ENCODE measurements at regions not wholly inside any gene's neighbourhood (a gene's known extent, or its start where the extent isn't known, plus 50 kb on each side); places are given as distances from the start of the nearest gene placed in this dataset.

DNA sequence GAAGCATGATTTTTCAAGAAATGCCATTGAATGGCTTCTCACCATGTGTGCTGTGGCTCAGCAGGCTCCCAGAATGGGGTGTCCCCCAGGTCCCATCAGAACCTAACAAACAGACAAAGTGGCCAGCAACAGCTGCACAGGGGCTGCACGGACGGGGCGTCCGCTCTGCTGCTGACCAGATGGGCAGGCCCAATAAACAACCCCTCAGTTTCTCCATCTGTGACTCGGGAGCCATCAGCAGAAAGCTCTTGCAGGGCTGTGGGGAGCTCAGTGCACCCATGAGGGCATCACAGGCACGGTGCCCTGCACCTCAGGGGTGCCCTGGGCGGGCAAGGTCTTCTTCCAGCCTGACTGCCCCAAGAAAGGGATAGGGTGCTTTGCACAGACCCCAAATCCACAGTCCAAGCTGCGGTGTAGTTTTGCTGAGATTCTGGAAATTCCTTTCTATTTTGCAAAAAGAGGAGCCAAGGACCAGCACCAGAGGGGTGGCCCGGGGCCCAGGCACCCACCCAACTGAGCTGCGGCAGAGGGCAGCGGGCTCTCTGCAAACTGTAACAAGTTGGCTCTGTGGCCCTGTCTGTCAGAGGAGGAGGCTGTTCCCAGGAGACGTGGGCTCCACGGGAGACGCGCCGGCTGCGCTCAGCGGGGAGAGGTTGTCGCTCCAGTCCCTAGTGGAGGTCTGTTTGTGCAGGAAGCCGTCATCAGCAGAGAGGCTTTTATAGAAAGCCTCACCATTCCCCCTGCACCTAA, 138.7 kb upstream of the PPP1R26 start:
- ATAC-seq, result no peak
- DNase-seq, result no peak

DNA sequence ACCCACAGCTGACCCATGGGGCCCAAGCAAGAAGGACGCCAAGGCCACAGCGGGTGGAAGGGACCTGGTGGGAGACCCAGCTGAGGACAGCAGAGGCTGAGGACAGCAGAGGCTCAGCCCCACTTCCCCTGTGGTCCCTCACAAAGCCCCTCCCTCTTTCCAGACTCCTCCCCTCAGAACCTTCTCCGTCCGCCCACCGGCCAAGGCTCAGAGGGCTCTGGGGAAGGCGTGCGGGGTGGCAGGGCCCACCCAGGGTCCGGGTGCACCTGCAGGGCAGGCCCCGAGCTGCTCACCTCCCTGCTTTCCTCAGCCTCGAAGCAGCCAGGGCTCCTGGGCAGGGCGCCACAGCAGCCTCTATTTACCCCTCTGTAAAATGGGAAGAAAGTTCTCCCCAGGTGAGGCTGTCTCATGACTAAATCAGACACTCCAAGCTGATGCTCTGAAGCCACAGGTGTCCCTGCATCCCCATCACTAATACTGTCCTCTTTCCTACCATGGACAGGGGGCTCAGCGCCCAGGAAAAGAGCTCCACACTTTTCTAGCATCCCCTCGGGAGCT, 137.9 kb upstream of the PPP1R26 start:
- ATAC-seq, result no peak
- DNase-seq, result no peak

DNA sequence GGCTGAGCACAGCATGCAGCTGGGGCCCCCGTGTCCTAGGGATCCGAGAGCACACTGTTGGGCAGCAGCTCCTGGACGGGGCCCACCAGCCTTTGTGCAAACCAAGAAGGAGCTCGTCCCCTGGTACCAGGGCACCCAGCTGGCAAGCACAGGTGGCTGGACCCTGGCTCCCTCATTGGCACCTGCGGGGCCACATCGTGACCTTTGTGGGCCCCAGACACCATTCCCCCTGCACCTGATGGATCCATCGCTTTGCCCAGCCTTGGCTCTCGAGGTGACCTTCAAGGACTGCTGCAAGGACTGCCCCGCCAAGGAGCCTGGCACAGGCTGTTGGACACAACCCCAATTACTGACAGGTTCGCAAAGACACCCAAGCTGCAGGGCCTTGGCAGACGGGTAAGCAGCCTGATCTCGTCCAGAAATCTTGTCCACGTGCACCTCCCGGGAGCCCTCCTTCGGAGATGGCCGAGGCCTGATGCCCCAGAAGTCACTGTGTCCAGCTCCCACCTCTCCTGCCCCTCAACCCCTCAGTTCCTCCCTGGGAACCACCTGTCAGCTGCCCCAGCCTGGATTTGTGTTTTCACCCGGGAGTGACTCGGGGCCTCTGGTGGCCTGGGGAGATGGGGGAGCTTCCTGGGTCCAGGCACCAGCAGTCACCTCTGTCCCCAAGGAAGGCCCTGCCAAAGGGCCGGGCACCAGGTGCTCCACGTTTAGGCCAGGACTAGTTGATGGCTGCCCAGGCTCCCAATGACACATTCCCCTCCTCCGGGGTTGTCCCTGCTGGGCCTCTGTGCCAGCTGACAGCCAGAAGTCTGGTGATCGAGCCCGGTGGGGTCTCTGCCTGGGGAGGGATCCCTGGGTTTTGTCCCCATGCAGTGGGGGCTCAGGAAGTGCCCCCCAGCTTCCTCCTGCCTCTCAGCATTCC, 137.1 kb upstream of the PPP1R26 start:
- ATAC-seq (no peak), DNase-seq (no peak)

DNA sequence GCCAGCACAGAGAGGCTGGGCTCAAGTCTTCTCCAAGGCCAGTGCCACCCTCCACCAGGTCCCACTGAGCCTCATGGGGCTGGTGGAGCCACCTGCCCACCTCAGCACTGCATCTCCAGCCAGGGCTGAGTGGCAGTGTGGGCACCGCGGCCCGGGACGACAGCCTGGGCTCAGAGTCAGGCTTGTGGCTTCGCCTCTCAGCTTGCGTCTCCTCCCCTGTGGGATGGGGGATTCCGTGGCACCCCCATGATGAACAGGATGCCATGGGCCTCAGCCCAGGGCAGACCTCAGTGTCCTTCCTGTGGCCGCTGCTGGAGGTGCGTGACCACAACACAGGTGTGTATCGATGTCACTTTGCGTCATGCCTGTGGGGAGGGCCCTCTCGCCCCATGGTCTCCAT, 136.4 kb upstream of the PPP1R26 start:
- ATAC-seq (no peak), DNase-seq (no peak)

DNA sequence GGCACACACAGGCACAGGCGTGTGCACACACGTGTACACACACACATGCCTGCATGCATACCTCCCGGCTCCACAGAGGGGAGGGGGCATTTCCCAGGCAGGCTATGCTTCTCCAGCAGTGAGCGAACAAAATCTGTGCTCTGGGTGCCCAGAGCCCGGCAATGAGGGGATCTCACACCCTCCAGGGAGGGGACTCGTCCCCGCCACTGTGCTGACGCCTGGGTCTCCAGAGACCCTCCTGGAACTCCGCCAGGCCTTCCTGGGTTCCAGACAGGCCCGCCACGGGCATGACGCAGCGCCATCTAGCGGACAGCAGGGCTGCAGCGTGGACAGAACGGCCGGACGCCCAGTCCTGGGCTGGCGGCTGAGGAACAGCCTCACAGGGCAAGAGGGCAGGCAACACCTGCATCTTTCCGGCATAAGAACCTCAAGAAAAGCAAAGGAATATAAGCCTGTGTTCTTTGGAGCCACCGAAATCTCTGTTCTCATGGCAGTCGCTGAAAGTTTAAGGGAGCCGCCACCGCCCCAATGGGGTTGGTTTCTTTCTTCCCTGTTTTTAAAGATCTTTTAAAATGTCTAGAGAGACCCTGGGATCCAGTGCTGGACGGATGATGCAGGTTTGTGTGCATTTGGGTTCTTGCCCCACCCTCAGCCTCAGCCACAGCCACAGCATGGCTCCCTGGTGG, 135.6 kb upstream of the PPP1R26 start:
- DNase-seq (peak; percentile 73), ATAC-seq (peak; percentile 51)

DNA sequence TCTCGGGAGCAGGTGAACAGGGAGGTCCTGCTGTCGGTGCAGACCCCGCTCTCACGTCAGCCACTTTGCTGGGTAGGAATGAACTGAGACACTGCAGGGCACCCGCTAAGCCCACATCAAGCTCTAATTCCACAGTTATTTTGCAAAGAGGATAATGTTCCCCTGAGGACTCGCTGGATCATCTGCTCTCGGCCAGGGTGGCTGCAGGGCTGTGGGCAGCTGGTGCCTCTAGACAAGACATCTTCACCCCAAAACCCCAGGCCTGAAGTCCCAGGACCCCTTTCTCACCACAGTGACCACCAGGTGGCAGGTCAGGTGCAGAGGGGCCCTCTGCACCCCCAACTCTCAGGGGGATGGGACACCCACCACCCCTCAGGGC, 135.1 kb upstream of the PPP1R26 start:
- DNase-seq (no peak), ATAC-seq (no peak)

DNA sequence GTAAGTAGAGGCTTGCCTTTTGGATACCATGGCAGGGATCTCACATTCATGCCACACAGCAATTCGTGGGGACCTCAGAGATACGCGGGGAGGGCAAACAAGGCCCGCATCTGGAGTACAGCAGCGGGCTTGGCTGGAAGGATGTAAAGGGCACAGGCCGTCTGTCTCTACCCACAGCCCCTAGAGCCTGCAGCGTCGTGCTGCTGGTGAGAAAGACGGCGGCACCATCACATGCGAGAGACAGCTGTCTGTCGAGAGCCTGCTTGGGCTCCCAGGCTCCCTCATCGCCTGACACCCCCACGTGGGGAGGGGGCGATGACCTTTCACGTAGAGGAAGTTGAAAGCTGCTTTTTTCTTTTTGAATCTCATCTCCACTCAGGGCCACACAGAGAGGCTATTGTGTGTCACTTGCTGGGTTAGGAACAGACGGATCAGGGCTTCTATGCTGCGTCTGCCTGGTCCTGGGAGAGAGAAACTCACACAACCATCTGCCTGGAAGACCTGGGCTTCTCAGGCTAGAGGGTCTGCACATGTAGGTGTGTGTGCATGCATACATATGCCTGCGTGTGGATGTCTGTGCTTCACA, 134.6 kb upstream of the PPP1R26 start:
- DNase-seq, result no peak
- ATAC-seq, result no peak

DNA sequence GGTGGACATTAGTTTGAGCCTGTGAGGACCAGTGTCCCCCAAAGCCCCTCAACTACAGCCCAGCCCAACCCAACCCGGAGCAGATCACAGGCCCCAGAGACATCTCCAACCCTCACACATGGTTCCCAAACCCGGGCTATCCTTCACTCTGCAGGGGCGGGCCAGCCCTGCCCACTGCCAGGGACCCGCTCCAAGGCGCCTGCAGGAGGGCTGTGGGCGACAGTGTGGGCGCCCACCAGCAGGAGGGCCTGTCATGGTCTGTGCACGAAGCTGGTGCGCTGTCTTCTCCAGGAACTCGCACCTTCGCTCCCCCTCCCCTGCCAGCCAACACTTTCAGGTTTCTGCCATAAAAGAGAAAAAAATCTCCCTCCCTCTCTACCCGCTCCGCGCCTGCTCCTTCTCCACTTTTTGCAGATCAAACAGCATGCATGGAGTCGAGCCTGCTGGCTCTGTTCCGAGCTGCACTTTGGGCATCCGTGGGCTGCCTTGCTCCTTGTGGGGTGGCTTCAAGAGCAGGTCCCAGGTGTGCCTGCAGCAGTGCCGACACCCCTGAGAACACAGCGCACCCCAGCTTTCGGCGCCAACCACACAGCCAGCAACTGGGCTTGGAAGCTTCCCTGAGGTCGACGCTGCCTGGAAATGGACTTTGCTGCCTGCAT, 133.7 kb upstream of the PPP1R26 start:
- DNase-seq (no peak), ATAC-seq (no peak)

DNA sequence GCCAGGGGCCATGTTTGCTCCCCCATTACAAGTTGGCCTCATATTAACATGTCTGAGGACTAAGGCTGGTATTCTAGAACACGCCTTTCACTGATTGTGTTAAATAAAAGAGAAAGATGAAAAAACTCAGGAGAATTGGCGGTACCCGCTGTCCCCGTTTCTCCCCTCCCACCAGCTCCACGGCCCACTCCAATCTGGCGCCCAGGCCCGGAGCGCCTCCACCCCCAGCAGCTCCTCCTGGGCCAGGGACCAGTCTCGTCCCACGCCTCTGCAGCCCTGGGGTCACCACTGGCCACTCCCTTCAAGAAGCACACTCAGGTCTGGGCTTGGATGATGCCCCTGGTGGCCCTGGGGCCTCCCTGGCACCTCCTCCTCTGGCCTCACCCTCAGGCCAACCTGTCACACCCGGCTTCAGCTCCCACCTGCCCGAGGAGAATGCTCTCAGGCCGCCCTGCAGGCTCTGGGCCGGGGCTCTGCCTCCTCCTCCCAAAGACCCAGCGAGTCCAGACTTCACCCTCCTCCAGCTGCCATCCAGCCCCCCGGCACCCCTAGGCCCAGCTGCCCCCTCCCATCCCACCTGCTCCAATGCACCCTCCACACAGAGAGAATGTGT, 133.0 kb upstream of the PPP1R26 start:
- ATAC-seq (no peak), DNase-seq (no peak)

DNA sequence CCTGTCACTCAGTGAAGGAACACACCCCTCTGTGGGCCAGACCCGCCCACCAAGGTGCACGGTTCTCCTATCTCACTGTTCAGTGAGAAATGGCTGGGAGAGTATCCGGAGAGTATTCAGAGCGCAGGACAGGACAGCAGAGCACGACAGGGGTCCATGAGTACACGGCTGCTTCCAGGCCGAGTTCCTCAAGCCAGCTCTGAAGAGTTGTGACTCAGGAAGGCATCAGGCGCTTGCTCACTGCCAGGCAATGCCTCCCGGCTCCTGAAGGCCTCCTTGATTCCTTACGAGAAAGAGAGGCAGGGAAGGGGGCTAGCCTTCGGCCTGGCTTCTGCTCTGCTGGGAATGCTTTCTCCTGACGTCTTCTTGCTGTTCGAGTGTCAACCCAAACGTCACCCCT, 132.1 kb upstream of the PPP1R26 start:
- DNase-seq (no peak), ATAC-seq (no peak)

DNA sequence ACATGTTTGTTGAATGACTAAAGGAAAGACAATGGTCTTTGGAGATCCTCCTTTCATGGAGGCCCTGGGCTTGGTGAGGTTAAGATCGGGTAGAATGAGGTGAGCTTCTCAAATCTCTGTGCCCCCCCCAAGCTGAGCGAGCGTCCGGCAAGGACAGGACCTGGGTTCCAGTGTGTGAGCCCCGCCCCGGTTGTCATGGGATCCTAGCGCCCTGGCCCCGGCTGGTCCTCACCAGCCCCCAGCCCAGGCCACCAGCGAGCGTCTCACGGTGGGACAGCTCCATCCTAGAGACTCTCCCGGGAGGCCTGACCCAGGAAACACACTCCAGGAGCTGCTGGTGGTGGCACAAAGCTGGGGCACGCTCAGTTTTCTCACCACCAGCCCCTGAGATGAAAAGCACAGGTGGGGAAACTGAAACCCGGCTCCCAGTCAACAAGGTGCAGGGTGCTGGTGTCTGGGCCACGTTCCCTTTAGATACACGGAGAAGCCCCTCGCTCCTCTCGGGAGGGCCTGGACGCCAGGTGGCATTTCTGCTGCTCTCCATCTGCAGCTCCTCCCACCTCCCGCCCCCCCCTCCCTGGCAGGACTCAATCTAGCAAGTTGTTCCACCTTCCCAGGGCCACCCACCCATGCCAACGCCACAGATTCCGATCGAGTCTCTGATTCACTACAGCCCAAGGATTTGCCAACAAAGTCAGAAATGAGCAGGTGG, 131.3 kb upstream of the PPP1R26 start:
- no peak for ATAC-seq
- no peak for DNase-seq

DNA sequence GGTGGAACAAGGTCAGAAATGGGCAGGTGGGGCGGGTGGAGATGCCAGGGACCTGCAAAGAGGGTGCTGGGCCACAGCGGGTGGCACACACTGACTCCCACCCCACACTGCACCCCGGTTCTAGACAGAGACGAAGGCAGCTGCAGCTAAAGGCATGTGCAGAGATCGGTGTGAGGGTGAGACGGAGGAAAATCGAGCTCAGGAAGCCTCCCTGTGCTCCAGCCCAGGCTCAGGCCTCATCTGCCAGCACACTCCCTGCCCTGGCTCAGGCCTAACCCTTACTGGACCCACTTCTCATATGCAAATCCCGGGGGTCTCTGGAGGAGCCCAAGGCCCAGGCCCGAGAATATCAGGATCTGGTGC, 130.8 kb upstream of the PPP1R26 start:
- DNase-seq (no peak), ATAC-seq (no peak)

DNA sequence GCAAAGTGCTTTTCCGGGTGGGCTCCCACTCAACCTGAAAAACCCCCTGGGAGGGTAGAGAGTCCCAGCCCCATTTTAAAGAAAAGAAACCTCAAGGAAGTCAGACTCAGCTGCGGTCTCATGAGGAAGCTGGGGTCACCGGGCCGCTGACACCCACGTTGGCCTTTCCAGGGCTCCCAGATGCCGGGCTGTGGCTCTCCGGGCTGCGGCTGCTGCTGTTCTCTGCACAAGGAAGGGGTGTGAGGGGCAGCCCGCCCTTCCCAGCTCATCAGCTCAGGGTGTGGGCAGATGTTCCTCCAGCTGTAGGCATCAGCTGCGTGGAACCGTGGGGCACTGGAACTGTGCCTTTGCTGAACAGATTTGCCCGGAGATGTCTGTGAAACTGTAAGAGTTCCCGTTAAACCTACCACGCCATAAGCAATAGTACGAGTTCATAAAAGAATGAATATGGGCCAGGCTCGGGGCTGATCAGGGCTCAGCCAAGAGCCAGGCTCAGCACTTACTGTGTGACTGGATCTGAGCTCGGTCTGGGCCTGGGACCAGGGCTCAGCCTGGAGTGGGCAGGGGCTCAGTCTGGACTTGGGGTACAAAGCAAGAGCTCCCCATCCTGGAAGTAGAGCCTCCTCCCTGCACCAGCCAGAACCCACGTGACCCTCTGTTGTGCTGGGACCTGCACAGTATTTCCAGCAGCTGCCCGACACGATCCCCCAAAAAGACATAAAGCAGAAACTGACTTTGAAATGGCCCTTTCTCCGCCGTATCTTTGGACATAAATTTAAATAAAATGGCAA, 130.2 kb upstream of the PPP1R26 start:
- DNase-seq (no peak), ATAC-seq (no peak)

DNA sequence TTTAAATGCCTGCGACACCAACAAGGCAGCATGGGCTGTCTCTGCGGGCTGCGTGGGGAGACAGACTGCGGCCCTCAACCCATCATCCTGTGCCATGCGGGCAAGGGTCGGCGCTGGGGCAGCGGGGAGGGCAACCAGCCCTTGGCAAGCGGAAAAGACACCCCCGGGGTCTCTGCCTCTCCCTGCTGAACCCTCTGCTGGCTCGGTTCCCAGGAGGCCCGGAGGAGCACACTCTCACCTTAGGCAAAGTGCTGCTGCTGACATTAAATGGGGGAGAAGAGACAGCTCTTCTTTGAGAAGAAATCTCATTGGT, 129.6 kb upstream of the PPP1R26 start:
- ATAC-seq, result no peak
- no peak for DNase-seq

DNA sequence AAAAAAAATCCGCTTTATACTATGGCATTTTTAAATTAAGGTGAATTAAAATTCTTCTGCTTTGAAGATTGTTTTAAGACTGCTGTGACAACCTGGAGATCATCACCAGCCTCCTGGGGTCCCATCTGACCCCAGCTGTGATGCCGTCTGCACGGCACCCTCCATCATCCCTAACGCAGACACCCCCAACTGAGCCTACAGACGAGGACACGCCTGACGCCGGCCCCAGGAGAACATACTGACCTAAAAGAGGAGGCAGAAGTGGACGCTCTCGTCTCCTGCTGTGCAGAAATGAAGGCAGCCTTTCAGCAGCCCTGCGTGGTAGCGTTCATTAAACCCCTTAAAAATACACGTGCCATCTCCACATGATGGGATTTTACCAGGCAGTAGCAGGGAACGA, 125.6 kb upstream of the PPP1R26 start:
- DNase-seq (no peak), ATAC-seq (no peak)

DNA sequence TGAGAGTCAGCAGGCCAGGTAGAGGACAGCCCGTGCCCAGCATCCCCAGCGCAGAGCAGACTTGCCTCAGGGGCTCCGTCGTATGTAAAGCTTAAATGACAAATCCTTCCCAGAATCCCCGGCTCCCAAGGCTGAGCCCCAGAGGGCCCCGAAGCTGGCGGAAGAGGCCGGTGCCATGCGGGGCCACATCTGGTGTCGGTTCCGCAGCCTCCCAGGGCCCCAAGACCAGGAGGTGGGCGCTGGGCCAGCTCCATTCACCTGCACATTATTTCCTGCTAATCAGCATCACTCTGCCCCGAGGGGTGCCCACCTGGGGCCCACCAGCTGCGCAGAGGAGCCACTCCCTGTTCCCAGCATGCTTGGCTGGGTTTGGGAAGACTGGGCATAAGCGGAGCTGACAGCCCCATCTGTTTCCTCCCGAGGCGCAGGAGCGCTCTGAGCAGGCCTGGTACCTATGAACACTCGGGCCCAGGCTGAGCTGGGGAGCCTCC, 124.0 kb upstream of the PPP1R26 start:
- no peak for DNase-seq
- ATAC-seq, result no peak

DNA sequence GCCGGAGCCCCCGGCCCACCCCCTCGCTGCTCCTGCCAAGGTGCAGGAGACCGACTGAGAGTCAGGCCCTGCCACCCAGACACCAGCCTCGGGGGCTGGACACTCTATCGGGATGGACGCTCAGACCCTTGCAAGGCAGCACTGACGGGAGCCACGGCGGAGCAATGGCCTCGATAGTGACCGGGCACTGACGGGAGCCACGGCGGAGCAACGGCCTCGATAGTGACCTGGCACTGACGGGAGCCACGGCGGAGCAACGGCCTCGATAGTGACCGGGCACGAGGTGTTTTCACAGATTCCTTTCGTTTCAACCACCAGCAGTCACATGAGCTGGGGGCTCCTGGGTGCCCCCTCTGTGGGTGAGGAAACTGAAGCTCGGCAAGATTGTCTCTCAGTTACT, 123.6 kb upstream of the PPP1R26 start:
- no peak for ATAC-seq

DNA sequence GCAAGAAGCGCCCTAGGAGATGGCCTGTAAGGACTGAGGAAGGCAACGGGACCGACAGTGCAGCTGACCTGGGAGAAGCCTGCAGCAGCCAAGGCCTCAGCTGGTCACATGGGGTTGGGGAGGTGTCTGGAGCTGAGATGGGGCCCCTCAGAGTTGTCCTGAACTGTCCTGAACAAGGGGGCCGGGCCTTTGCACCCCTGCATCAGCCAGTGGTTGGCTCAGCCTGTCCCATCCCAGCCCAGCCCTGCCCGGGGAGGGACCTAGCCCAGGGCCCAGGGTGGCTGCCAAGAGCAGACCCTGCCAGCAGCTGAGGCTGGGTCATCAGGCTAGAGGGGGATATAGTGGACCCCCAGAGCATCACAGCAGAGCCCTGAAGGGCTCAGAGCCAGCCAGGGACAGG, 122.8 kb upstream of the PPP1R26 start:
- no peak for ATAC-seq
- no peak for DNase-seq

More for the DNA sequence above, 123.6 kb upstream of the PPP1R26 start:
- no peak for DNase-seq

DNA sequence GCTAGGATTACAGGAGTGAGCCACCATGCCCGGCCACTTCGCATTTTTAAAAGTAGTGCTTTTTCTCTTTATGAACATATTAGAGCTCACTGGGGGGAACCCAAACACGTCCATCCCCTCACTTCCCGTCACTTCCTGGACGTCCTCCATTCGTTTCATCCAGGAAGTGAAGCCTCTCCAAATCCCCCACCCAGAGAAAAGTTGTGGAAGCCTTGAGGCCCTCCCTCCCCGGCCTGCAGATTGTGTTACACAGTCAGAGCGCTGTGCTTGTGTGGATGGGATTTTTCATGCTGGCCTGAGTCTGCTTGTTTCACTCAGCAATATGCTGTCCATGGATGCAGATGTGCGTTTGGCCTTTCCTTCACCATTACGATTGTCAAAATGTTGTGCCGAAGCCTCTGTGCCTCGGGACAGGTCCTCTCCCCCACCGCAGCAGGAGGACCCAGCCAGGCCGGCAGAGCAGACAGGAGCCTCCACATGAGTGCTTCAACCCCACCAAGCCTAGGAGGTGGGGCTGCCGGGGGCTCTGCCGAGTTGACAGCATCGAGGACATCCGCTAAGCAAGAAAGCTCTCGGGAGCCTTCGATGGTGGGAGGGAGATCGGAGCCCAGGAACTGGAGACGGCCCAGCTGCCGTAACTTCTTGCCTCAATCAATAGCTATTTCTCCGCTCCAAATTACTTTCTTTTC, 121.6 kb upstream of the PPP1R26 start:
- ATAC-seq, result no peak

More for the DNA sequence above, 121.6 kb upstream of the PPP1R26 start:
- DNase-seq, result no peak

Measured in stimulated activated naive CD8-positive, alpha-beta T cell treated with anti-CD3 and anti-CD28 coated beads, Interleukin-15, Interleukin-2, amounts not matched to agents 100 U/mL and 50 U/mL, for 24 hours (primary cell).